ENCODE measurements at regions not wholly inside any gene's neighbourhood (a gene's known extent, or its start where the extent isn't known, plus 50 kb on each side); places are given as distances from the start of the nearest gene placed in this dataset.

DNA sequence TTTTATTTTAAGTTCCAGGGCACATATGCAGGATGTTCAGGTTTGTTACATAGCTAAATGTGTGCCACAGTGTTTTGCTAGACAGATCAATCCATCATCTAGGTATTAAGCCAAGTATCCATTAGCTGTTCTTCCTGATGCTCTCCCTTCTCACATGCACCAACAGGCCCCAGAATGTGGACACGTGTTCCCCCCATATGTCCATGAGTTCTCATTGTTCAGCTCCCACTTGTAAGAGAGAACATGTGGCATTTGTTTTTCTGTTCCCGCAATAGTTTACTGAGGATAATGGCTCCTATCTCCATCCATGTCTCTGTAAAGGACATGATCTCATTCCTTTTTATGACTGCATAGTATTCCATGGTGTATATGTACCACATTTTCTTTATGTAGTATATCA lies 374.8 kb upstream of the FAT1 start:
- H3K27me3 ChIP-seq: no peaks in the 10 kb centered on the region
- no peaks in the 10 kb centered on the region for H3K9me3 ChIP-seq
- H3K27ac ChIP-seq: no peak overlapping the region
- TF ChIP-seq, protein P1, sequence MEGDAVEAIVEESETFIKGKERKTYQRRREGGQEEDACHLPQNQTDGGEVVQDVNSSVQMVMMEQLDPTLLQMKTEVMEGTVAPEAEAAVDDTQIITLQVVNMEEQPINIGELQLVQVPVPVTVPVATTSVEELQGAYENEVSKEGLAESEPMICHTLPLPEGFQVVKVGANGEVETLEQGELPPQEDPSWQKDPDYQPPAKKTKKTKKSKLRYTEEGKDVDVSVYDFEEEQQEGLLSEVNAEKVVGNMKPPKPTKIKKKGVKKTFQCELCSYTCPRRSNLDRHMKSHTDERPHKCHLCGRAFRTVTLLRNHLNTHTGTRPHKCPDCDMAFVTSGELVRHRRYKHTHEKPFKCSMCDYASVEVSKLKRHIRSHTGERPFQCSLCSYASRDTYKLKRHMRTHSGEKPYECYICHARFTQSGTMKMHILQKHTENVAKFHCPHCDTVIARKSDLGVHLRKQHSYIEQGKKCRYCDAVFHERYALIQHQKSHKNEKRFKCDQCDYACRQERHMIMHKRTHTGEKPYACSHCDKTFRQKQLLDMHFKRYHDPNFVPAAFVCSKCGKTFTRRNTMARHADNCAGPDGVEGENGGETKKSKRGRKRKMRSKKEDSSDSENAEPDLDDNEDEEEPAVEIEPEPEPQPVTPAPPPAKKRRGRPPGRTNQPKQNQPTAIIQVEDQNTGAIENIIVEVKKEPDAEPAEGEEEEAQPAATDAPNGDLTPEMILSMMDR (IDR thresholded peaks at IDR 0.05): no peak
- TF ChIP-seq POLR2A (IDR thresholded peaks at IDR 0.05): no peak
- no peak for DNase-seq
- H3K4me3 ChIP-seq: no peak overlapping the region
- intact Hi-C loops (cut with DNase I): no loop called here
- no peaks in the 10 kb centered on the region for H3K4me1 ChIP-seq
- WGBS, 2 donors: 37 to 48% methylated on average over 2 of the region's 2 CpGs
- H3K36me3 ChIP-seq (replicated peaks in 1 of 2; ENCODE audit: insufficient read depth in 1 of 2, low read depth in 2 of 2): no peaks in the 10 kb centered on the region
- ATAC-seq: no peak

DNA sequence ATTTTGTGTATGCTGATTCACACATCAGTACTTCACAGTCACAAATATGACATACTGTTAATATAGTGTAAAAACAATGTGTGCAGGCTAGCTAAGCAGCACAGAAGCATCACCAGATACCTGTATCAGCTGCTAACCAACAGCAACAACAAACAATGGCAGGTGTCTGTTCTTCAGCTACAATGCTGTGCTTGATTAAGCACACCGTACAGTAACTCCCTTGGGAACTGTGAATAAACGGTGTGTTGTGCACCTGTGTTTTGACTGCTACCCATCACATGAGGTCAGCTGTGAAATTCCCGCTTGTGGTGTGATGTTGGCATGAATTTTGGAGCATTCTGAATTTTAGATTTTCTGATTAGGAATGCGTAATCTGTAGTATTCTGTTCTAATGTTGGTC lies 379.7 kb upstream of the FAT1 start:
- intact Hi-C loops (cut with DNase I): no loop called here
- no peak for DNase-seq
- WGBS, 2 donors: 34 to 42% methylated on average over 4 of the region's 4 CpGs
- no peaks in the 10 kb centered on the region for H3K27me3 ChIP-seq
- TF ChIP-seq, protein P1 (IDR thresholded peaks at IDR 0.05): no peak
- no peak for TF ChIP-seq POLR2A (IDR thresholded peaks at IDR 0.05)
- no peaks in the 10 kb centered on the region for H3K4me1 ChIP-seq
- H3K27ac ChIP-seq: no peak overlapping the region
- no peaks in the 10 kb centered on the region for H3K36me3 ChIP-seq (replicated peaks in 1 of 2; ENCODE audit: insufficient read depth in 1 of 2, low read depth in 2 of 2)
- H3K4me3 ChIP-seq: no peak overlapping the region
- H3K9me3 ChIP-seq: no peaks in the 10 kb centered on the region
- ATAC-seq: no peak

DNA sequence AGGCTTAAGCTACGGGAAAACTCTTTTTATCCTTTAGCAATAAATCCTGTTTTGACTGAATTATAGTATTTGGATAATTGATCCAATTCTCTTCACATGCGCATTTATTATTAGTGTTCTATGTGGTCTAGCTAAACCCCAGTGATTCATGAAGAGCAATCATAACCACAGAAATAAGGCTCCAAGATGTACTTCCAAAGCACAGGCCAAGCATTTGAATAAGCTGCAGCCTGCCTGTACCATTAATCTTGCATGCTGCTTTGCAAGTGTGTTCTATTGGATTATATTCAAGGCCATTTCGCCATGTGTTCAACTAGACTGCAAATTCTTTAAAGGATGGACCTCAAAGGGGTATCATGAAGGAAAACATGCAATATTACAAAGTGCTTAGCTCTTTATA lies 385.2 kb upstream of the FAT1 start:
- Histone ChIP-seq H3K9me3 (no peaks in the 10 kb centered on the region), H3K4me1 (no peaks in the 10 kb centered on the region), H3K4me3 (no peak overlapping the region), H3K36me3 (replicated peaks in 1 of 2; ENCODE audit: insufficient read depth in 1 of 2, low read depth in 2 of 2) (no peaks in the 10 kb centered on the region), H3K27me3 (no peaks in the 10 kb centered on the region), H3K27ac (no peak overlapping the region)
- no peak for TF ChIP-seq POLR2A (IDR thresholded peaks at IDR 0.05)
- TF ChIP-seq, protein P1 (IDR thresholded peaks at IDR 0.05): no peak
- WGBS, 2 donors: 71 to 83% methylated on average over 3 of the region's 3 CpGs
- DNase-seq (no peak), ATAC-seq (no peak)
- intact Hi-C loops (cut with DNase I): no loop called here

DNA sequence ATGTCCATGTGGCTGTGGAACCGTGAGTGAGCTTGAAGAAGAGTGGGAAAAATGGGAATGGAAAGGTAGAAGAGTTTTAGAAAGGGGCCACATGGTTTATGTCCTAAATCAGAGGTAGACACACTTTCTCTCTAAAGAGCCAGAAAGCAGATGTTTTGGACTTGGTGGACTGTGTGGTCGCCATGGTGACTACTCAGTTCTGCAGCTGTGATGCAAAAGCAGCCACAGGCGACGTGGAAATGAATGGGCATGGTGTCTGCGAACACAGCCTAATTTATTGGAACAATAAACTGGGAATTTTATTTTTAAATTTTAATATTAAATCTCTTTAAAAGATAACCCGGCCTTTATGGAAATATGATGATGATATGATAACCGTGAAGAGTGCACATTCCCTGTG lies 386.0 kb upstream of the FAT1 start:
- WGBS, 2 donors: 82 to 89% methylated on average over 7 of the region's 7 CpGs

DNA sequence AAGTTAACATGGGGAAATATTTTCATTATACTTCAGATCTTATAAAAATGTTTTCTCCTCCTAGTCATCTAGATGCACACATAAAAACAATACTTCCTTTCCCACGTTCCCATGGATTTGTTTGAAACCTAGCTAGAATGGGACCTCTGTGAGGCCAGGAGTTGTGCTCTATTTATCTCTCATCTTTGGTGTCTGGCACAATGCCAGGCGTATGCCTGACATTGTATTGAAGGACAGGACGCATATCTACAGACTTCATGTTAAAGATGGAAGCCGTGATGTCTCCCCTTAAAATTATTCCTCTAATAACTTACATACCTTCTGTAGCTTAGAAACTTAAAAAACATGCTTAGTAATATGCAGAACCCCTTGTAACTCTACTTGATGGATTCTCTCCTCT lies 394.5 kb upstream of the FAT1 start:
- Histone ChIP-seq H3K27ac (no peak overlapping the region), H3K27me3 (no peaks in the 10 kb centered on the region), H3K9me3 (no peaks in the 10 kb centered on the region), H3K4me1 (no peaks in the 10 kb centered on the region), H3K36me3 (replicated peaks in 1 of 2; ENCODE audit: insufficient read depth in 1 of 2, low read depth in 2 of 2) (no peaks in the 10 kb centered on the region), H3K4me3 (no peak overlapping the region)
- intact Hi-C loops (cut with DNase I): no loop called here
- DNase-seq (no peak), ATAC-seq (no peak)
- WGBS, 2 donors: 69 to 77% methylated on average over 4 of the region's 4 CpGs
- TF ChIP-seq, protein P1 (IDR thresholded peaks at IDR 0.05): no peak

More for the DNA sequence above, 386.0 kb upstream of the FAT1 start:
- H3K27me3 ChIP-seq: no peaks in the 10 kb centered on the region
- ATAC-seq (no peak), DNase-seq (no peak)
- H3K9me3 ChIP-seq: no peaks in the 10 kb centered on the region
- no peak overlapping the region for H3K4me3 ChIP-seq
- H3K27ac ChIP-seq: no peak overlapping the region
- no peaks in the 10 kb centered on the region for H3K4me1 ChIP-seq
- TF ChIP-seq POLR2A (IDR thresholded peaks at IDR 0.05): no peak
- TF ChIP-seq, protein P1 (IDR thresholded peaks at IDR 0.05): no peak
- no peaks in the 10 kb centered on the region for H3K36me3 ChIP-seq (replicated peaks in 1 of 2; ENCODE audit: insufficient read depth in 1 of 2, low read depth in 2 of 2)
- intact Hi-C loops (cut with DNase I): no loop called here

Measured in body of pancreas (tissue), 4 donors.